Ovary (tissue), 3 donors: ENCODE measurements at regions not wholly inside any gene's neighbourhood (a gene's known extent, or its start where the extent isn't known, plus 50 kb on each side); places are given as distances from the start of the nearest gene placed in this dataset.

Source experiments
- POLR2A ChIP-seq: fragments of 450-650 bp; IDR thresholded peaks from one replicate; pipeline ENCODE4 v1.6.1; 2017; ENCODE audit warnings: antibody characterized with exemption, mild to moderate bottlenecking, moderate library complexity
- TF ChIP-seq, protein P1 (sequence below), 3 donors: fragments of 450-650 bp in 2 of 3; fragments of 200-600 bp in 1 of 3; IDR thresholded peaks; one replicate each; pipeline versions ENCODE4 v1.5.1 to v1.8.0; 2016 to 2022; ENCODE audit warnings: antibody characterized with exemption in 3 of 3, mild to moderate bottlenecking in 1 of 3
- donor health status: DM: no; HTN: no; CAD: no.

DNA sequence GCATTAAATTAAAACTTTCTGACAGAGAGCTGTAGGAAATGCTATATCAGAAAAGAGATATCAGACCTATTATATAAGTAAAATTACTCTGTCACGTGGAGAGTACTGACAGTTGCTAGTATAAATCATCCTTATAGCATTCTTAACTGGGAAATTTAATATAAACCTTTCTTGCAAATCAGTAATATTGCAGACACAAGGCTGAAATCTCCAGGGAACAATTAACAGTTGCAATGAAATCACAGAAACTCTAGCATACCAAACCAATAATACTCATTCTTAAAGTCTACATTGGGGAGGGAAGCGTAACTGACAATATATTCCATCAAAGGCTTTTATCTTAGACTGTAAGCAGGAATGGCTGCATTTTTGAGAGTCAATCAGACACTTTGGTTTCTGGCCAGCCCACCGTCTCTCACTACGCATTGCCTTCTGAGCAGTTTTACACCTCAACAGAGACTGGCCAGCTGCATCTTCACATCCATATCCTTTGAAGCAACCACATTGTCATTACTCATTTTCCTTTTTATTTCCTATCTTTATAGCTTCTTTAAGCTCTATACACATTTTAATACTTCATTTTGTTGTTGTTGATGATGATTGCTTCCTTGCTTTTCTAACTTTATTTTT is 536.0 kb upstream of the CDH2 start:
- TF ChIP-seq, protein P1, sequence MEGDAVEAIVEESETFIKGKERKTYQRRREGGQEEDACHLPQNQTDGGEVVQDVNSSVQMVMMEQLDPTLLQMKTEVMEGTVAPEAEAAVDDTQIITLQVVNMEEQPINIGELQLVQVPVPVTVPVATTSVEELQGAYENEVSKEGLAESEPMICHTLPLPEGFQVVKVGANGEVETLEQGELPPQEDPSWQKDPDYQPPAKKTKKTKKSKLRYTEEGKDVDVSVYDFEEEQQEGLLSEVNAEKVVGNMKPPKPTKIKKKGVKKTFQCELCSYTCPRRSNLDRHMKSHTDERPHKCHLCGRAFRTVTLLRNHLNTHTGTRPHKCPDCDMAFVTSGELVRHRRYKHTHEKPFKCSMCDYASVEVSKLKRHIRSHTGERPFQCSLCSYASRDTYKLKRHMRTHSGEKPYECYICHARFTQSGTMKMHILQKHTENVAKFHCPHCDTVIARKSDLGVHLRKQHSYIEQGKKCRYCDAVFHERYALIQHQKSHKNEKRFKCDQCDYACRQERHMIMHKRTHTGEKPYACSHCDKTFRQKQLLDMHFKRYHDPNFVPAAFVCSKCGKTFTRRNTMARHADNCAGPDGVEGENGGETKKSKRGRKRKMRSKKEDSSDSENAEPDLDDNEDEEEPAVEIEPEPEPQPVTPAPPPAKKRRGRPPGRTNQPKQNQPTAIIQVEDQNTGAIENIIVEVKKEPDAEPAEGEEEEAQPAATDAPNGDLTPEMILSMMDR (IDR thresholded peaks at IDR 0.05): no peak
- TF ChIP-seq POLR2A: no peak
